KOPT-K1 (cell line): ENCODE measurements at regions not wholly inside any gene's neighbourhood (a gene's known extent, or its start where the extent isn't known, plus 50 kb on each side); places are given as distances from the start of the nearest gene placed in this dataset.

Source experiments
- H3K27ac ChIP-seq: fragments of 200-600 bp; sonication (generic); 2 replicates; pipeline ENCODE4 v1.5.1; 2016; ENCODE audit warnings: antibody characterized with exemption, mild to moderate bottlenecking, low read depth, low read length; ENCODE audit not compliant: poor library complexity, severe bottlenecking
- H3K36me3 ChIP-seq: fragments of 200-600 bp; sonication (generic); 2 replicates; pipeline ENCODE4 v1.5.1; 2017; ENCODE audit warnings: antibody characterized with exemption, mild to moderate bottlenecking, low read length, moderate library complexity; ENCODE audit not compliant: insufficient read depth
- H3K9me3 ChIP-seq: fragments of 200-600 bp; sonication (generic); 2 replicates; pipeline ENCODE4 v1.5.1; 2017; ENCODE audit warnings: antibody characterized with exemption, low read length, mild to moderate bottlenecking; ENCODE audit not compliant: insufficient read depth, poor library complexity, severe bottlenecking

GRCh38 chr13:103795892-103796478 lies 729.8 kb upstream of the SLC10A2 start:
- no peaks in the 10 kb centered on the region for H3K9me3 ChIP-seq
- no peaks in the 10 kb centered on the region for H3K36me3 ChIP-seq
- no peak overlapping the region for H3K27ac ChIP-seq

DNA sequence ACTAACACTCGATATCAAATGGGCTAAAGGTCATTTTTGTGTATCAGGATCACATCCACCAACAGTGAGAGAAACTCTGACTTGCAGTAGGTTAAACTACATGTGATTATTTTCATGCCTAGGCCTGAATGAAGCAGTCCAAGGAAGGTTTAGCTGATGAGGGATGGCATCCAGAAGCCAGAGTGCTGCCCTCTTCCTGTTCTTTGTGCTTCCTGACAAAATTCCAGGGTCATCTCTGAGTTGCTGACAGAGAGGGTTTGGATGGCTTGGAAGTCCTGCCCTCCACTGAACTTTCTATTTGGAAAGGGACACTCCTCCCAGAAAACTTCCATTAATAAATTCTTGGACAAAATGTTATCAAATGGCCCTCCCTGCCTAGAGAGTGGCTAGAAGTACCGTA lies 728.3 kb upstream of the SLC10A2 start:
- Histone ChIP-seq H3K27ac (no peak overlapping the region), H3K36me3 (no peaks in the 10 kb centered on the region), H3K9me3 (no peaks in the 10 kb centered on the region)

- Histone ChIP-seq H3K27ac (no peak overlapping the region), H3K9me3 (no peaks in the 10 kb centered on the region), H3K36me3 (no peaks in the 10 kb centered on the region)
Observed at GRCh38 chr13:103788061-103788652, 721.9 kb upstream of the SLC10A2 start.

DNA sequence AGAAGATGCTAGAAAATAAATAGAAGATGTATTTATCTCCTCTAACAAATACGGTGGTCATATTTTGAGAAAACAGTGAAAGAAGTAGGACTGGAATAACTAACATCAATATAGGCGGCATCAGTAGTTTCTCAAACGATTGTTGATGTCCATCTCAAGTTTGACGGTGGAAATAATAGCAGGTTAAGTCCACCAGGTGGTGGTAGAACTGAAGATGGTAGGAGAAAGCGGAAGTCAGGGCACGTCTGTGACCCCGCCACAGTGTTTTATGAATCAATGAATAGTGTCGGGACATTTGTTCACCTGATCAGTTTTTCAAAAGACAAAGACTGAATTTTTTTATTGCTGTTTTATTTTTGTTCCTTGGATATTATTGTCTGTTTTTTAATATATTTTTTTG lies 706.4 kb upstream of the SLC10A2 start:
- Histone ChIP-seq H3K36me3 (no peaks in the 10 kb centered on the region), H3K27ac (no peak overlapping the region), H3K9me3 (no peaks in the 10 kb centered on the region)

- Histone ChIP-seq H3K36me3 (no peaks in the 10 kb centered on the region), H3K27ac (no peak overlapping the region), H3K9me3 (no peaks in the 10 kb centered on the region)
Observed at GRCh38 chr13:103762523-103762922, 696.3 kb upstream of the SLC10A2 start.

- no peak overlapping the region for H3K27ac ChIP-seq
- H3K36me3 ChIP-seq: no peaks in the 10 kb centered on the region
- H3K9me3 ChIP-seq: no peaks in the 10 kb centered on the region
Observed at GRCh38 chr13:103759361-103759760, 693.1 kb upstream of the SLC10A2 start.

- Histone ChIP-seq H3K27ac (no peak overlapping the region), H3K36me3 (no peaks in the 10 kb centered on the region), H3K9me3 (no peaks in the 10 kb centered on the region)
Observed at GRCh38 chr13:103758222-103758621, 692.0 kb upstream of the SLC10A2 start.

- Histone ChIP-seq H3K9me3 (no peaks in the 10 kb centered on the region), H3K36me3 (no peaks in the 10 kb centered on the region), H3K27ac (no peak overlapping the region)
Observed at GRCh38 chr13:103757361-103757760, 691.1 kb upstream of the SLC10A2 start.

- Histone ChIP-seq H3K36me3 (no peaks in the 10 kb centered on the region), H3K9me3 (no peaks in the 10 kb centered on the region), H3K27ac (no peak overlapping the region)
Observed at GRCh38 chr13:103754783-103755182, 688.6 kb upstream of the SLC10A2 start.

GRCh38 chr13:103734837-103735236 lies 668.6 kb upstream of the SLC10A2 start:
- H3K27ac ChIP-seq: no peak overlapping the region
- H3K36me3 ChIP-seq: no peaks in the 10 kb centered on the region
- H3K9me3 ChIP-seq: no peaks in the 10 kb centered on the region

GRCh38 chr13:103731959-103732358 lies 665.7 kb upstream of the SLC10A2 start:
- no peaks in the 10 kb centered on the region for H3K36me3 ChIP-seq
- no peak overlapping the region for H3K27ac ChIP-seq
- H3K9me3 ChIP-seq: no peaks in the 10 kb centered on the region

- Histone ChIP-seq H3K9me3 (no peaks in the 10 kb centered on the region), H3K27ac (no peak overlapping the region), H3K36me3 (no peaks in the 10 kb centered on the region)
Observed at GRCh38 chr13:103730407-103730806, 664.2 kb upstream of the SLC10A2 start.

DNA sequence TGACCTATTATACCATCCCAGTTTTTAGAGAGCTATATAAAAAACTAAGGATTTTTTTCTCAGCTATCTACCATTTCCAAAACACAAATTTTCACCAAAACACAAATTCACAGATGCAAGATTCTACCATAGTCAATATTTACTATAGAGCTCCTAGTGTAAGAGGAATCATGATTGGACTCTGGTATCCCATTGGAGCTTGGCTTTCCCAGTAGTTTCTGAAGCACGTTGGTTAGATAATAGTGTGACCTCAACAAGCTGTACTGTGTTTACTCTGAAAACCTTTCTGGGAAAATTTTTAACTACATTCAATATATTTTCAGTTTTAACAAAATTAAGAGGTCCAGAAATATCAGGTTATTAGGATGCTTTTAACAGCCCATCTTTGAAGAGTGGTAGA lies 660.6 kb upstream of the SLC10A2 start:
- no peaks in the 10 kb centered on the region for H3K36me3 ChIP-seq
- H3K27ac ChIP-seq: no peak overlapping the region
- H3K9me3 ChIP-seq: no peaks in the 10 kb centered on the region

DNA sequence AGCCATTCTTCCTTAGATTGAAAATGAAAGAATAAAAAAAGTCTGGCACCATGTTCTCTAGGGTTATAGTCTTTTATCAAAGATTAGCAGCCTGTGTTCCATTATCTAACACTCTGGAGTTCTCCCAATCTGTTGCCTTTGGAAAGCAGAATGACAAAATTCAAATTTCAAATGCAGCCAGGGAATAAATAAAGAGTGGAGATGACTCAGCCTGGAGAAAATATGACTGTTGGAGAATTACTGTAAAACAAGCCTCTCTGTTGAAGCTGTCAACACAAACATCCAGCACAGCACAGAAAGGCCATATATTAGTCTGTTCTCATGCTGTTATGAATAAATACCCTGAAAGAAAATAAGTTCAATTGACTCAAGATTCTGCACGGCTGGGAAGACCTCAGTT lies 650.5 kb upstream of the SLC10A2 start:
- no peaks in the 10 kb centered on the region for H3K36me3 ChIP-seq
- H3K9me3 ChIP-seq: no peaks in the 10 kb centered on the region

DNA sequence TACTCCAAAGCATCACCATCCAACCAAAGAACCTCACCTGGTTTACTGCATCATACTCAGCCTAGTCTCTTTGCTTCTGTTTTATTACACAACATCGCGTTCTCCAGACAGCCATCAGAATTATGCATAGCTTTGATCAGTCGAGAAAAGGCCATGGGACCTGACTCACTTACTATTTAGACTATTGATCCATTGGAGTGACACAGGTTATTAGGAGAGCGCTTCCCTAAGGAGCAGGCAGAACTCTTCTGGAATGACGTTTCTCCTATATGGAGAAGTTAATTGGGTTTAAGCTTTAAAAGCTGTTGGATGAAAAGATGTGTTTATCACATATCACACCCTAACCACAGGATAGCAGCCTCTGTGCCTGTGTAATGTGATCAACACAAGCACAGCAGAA lies 649.1 kb upstream of the SLC10A2 start:
- no peaks in the 10 kb centered on the region for H3K9me3 ChIP-seq
- no peaks in the 10 kb centered on the region for H3K36me3 ChIP-seq
- H3K27ac ChIP-seq: no peak overlapping the region

More for the DNA sequence above, 650.5 kb upstream of the SLC10A2 start:
- H3K27ac ChIP-seq: no peak overlapping the region

GRCh38 chr13:103703246-103703645 lies 637.0 kb upstream of the SLC10A2 start:
- Histone ChIP-seq H3K9me3 (no peaks in the 10 kb centered on the region), H3K27ac (no peak overlapping the region), H3K36me3 (no peaks in the 10 kb centered on the region)
